ENCODE measurements at regions not wholly inside any gene's neighbourhood (a gene's known extent, or its start where the extent isn't known, plus 50 kb on each side); places are given as distances from the start of the nearest gene placed in this dataset.

DNA sequence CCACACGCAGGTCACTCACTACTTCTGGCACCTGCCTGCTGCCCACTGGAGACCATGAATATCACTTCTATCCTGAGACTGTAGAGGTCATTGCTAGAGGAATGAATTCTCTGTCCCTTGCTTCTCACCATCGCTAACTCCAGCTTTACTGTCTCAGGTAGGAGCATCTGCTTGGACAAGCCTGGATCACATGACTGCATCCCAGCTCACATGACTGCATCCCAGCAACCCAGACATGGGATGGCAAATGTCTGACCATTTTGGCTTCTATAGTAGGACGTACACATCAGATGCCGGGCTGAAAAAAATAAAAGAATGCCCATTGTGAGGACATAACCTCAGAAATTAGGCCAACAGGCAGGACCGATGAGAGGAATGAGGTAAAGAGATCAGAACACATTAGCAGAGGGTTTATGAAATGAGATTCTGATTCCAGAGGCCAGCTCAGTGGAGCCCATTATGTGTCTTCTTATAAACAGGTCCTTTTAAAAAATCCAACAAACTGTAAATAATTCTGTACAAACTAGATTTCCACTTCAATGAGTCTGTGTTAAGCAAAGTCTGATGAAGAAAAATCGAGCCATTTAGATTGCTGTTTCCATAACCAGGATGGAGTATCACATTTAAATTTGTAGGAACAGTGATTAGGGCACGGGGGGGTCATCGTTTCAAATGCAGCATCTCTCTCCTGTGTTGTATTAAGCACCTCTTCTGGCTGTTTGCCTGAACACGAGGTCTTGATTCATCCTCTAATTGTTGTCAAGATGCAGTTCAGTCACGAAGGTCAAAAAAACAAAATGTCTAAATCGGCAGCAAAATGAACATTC, 126.7 kb downstream of the MTHFS start:
- Histone ChIP-seq H3K27me3 (no peaks in the 10 kb centered on the region), H3K4me1 (no peaks in the 10 kb centered on the region), H3K27ac (no peak overlapping the region), H3K36me3 (no peaks in the 10 kb centered on the region), H3K4me3 (no peak overlapping the region), H3K9me3 (no peaks in the 10 kb centered on the region)
- WGBS, 2 donors = 83 to 85% methylated on average over 11 of the region's 11 CpGs
- DNase-seq (no peak), ATAC-seq (ENCODE audit: low FRiP score in 2 of 2) (no peak)
- TF ChIP-seq, protein P1, sequence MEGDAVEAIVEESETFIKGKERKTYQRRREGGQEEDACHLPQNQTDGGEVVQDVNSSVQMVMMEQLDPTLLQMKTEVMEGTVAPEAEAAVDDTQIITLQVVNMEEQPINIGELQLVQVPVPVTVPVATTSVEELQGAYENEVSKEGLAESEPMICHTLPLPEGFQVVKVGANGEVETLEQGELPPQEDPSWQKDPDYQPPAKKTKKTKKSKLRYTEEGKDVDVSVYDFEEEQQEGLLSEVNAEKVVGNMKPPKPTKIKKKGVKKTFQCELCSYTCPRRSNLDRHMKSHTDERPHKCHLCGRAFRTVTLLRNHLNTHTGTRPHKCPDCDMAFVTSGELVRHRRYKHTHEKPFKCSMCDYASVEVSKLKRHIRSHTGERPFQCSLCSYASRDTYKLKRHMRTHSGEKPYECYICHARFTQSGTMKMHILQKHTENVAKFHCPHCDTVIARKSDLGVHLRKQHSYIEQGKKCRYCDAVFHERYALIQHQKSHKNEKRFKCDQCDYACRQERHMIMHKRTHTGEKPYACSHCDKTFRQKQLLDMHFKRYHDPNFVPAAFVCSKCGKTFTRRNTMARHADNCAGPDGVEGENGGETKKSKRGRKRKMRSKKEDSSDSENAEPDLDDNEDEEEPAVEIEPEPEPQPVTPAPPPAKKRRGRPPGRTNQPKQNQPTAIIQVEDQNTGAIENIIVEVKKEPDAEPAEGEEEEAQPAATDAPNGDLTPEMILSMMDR (IDR thresholded peaks at IDR 0.05) = no peak
- TF ChIP-seq POLR2A (IDR thresholded peaks at IDR 0.05) = no peak
- no peak for TF ChIP-seq POLR2AphosphoS5 (IDR thresholded peaks at IDR 0.05)
- TF ChIP-seq EP300 (IDR thresholded peaks at IDR 0.05) = no peak

DNA sequence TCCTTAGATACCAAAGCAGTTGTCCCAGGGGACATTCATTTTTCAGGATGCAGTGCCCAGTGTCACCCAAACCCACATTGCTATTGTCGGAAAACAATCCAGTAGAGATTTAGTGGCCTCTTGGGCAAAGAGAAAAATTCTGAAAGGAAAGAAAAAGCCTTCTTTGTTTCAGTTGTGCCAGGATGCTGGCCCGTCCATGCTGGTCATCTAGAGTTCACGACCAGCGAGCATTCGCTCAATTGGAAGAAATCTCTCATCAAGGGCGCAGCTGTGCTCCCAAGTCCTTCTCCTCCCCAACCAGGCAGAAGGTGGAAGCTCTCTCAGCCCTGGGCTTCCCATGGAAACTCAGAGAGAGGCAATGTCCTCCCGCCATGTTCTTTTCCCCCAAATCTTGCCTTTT, 123.7 kb downstream of the MTHFS start:
- Histone ChIP-seq H3K4me3 (no peak overlapping the region), H3K27me3 (no peaks in the 10 kb centered on the region), H3K27ac (no peak overlapping the region), H3K36me3 (no peaks in the 10 kb centered on the region), H3K4me1 (no peaks in the 10 kb centered on the region), H3K9me3 (no peaks in the 10 kb centered on the region)
- no peak for ATAC-seq (ENCODE audit: low FRiP score in 2 of 2)
- 93 to 95% methylated on average over 7 of the region's 7 CpGs for WGBS, 2 donors
- no peak for TF ChIP-seq POLR2AphosphoS5 (IDR thresholded peaks at IDR 0.05)
- no peak for TF ChIP-seq POLR2A (IDR thresholded peaks at IDR 0.05)
- no peak for TF ChIP-seq EP300 (IDR thresholded peaks at IDR 0.05)
- TF ChIP-seq, protein P1 (IDR thresholded peaks at IDR 0.05) = no peak
- DNase-seq = no peak

DNA sequence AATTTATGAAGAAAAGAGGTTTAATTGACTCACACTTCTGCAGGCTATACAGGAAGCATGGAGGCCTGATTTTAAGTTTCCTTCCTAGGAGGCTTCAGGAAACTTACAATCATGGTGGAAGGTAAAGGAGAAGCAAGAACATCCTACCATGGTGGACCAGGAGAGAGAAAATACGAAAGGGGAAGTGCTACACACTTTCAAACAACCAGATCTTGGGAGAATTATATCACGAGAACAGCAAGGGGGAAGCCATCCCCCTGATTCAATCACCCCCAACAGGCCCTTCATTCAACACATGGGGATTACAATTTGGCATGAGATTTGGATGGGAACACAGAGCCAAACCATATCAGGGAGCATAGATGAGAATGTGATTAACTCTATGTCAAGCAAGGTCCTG, 121.0 kb downstream of the MTHFS start:
- no peaks in the 10 kb centered on the region for H3K9me3 ChIP-seq
- H3K36me3 ChIP-seq = no peaks in the 10 kb centered on the region
- TF ChIP-seq EP300 (IDR thresholded peaks at IDR 0.05) (no peak), POLR2A (IDR thresholded peaks at IDR 0.05) (no peak), POLR2AphosphoS5 (IDR thresholded peaks at IDR 0.05) (no peak)
- TF ChIP-seq, protein P1 (IDR thresholded peaks at IDR 0.05) = no peak
- ATAC-seq (ENCODE audit: low FRiP score in 2 of 2) = no peak
- no peaks in the 10 kb centered on the region for H3K27me3 ChIP-seq
- DNase-seq = no peak
- WGBS, 2 donors = 63 to 67% methylated on average over 2 of the region's 2 CpGs
- no peak overlapping the region for H3K4me3 ChIP-seq
- no peak overlapping the region for H3K27ac ChIP-seq
- no peaks in the 10 kb centered on the region for H3K4me1 ChIP-seq

DNA sequence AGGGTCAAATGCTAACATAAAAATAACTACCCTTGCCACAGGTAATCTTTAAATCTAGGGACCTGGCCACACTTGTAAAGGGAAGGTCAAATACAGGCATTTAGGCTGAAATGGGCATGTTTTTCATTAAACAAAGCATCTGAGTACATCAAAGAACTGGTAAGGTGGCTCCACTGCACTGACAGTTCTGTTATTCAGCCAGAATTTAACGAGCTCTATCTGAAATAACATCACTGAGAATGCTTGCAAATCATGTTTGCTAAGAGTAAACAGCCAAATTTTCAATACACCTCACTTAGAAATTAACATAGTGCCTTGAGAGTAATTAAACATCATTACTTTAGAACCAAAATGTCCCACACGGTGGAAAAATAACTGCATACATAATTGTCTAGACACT, 118.9 kb downstream of the MTHFS start:
- no peak overlapping the region for H3K4me3 ChIP-seq
- WGBS, 2 donors = 57 to 72% methylated on average over 2 of the region's 2 CpGs
- H3K4me1 ChIP-seq = no peaks in the 10 kb centered on the region
- TF ChIP-seq, protein P1 (IDR thresholded peaks at IDR 0.05) = no peak
- TF ChIP-seq EP300 (IDR thresholded peaks at IDR 0.05) = no peak
- no peak for TF ChIP-seq POLR2A (IDR thresholded peaks at IDR 0.05)
- no peak for TF ChIP-seq POLR2AphosphoS5 (IDR thresholded peaks at IDR 0.05)
- no peaks in the 10 kb centered on the region for H3K27me3 ChIP-seq
- DNase-seq (no peak), ATAC-seq (ENCODE audit: low FRiP score in 2 of 2) (no peak)
- no peaks in the 10 kb centered on the region for H3K36me3 ChIP-seq
- no peak overlapping the region for H3K27ac ChIP-seq
- peaks cover 0 to 10% (median 8%) of the 10 kb centered on the region in 4 donors for H3K9me3 ChIP-seq

Measured in upper lobe of left lung (tissue), 6 donors.